GM23338 (cell line): ENCODE measurements at regions not wholly inside any gene's neighbourhood (a gene's known extent, or its start where the extent isn't known, plus 50 kb on each side); places are given as distances from the start of the nearest gene placed in this dataset.

Source experiments
- CREB1 ChIP-seq: fragments of 250-450 bp; sonication (Bioruptor Pico); IDR thresholded peaks from 2 replicates; pipeline ENCODE4 v1.5.0; 2020; ENCODE audit warnings: low read depth, mild to moderate bottlenecking, moderate library complexity
- EZH2 ChIP-seq: fragments of 200-600 bp; sonication (generic); IDR thresholded peaks from one replicate; pipeline ENCODE4 v1.8.0; 2017; ENCODE audit warnings: antibody characterized with exemption, mild to moderate bottlenecking, low read depth; ENCODE audit not compliant: unreplicated experiment
- NANOG ChIP-seq: IDR thresholded peaks from 2 replicates; pipeline ENCODE4 v1.6.1; 2016; ENCODE audit warnings: antibody characterized with exemption, borderline replicate concordance
- POLR2AphosphoS5 ChIP-seq: IDR thresholded peaks from 2 replicates; pipeline ENCODE4 v1.6.1; 2016; ENCODE audit warnings: antibody characterized with exemption, low read depth
- ZNF114 ChIP-seq: fragments of 250-450 bp; sonication (Bioruptor Pico); IDR thresholded peaks from 2 replicates; pipeline ENCODE4 v1.5.0; 2020; ENCODE audit warnings: mild to moderate bottlenecking, moderate library complexity
- ZNF331 ChIP-seq: fragments of 250-450 bp; sonication (Bioruptor Pico); IDR thresholded peaks from 2 replicates; pipeline ENCODE4 v1.5.0; 2020; ENCODE audit warnings: low read depth, mild to moderate bottlenecking, moderate library complexity
- TF ChIP-seq, protein P1 (sequence below): fragments of 250-450 bp; sonication (Bioruptor Pico); IDR thresholded peaks from 2 replicates; pipeline ENCODE4 v1.5.0; 2020; ENCODE audit warnings: mild to moderate bottlenecking, moderate library complexity
- TF ChIP-seq, protein P2 (sequence below), 2 experiments: fragments of 200-600 bp in 1 of 2; sonication (generic) in 1 of 2; conservative IDR thresholded peaks; 2 replicates each; pipeline versions ENCODE4 v1.5.1 to v1.6.1; 2016 to 2017; ENCODE audit warnings: antibody characterized with exemption in 2 of 2, low read depth in 2 of 2, mild to moderate bottlenecking in 2 of 2, moderate library complexity in 1 of 2
- TF ChIP-seq, protein P3 (sequence below): IDR thresholded peaks from 2 replicates; pipeline ENCODE4 v1.6.1; 2016; ENCODE audit warnings: antibody characterized with exemption

- TF ChIP-seq, protein P1, sequence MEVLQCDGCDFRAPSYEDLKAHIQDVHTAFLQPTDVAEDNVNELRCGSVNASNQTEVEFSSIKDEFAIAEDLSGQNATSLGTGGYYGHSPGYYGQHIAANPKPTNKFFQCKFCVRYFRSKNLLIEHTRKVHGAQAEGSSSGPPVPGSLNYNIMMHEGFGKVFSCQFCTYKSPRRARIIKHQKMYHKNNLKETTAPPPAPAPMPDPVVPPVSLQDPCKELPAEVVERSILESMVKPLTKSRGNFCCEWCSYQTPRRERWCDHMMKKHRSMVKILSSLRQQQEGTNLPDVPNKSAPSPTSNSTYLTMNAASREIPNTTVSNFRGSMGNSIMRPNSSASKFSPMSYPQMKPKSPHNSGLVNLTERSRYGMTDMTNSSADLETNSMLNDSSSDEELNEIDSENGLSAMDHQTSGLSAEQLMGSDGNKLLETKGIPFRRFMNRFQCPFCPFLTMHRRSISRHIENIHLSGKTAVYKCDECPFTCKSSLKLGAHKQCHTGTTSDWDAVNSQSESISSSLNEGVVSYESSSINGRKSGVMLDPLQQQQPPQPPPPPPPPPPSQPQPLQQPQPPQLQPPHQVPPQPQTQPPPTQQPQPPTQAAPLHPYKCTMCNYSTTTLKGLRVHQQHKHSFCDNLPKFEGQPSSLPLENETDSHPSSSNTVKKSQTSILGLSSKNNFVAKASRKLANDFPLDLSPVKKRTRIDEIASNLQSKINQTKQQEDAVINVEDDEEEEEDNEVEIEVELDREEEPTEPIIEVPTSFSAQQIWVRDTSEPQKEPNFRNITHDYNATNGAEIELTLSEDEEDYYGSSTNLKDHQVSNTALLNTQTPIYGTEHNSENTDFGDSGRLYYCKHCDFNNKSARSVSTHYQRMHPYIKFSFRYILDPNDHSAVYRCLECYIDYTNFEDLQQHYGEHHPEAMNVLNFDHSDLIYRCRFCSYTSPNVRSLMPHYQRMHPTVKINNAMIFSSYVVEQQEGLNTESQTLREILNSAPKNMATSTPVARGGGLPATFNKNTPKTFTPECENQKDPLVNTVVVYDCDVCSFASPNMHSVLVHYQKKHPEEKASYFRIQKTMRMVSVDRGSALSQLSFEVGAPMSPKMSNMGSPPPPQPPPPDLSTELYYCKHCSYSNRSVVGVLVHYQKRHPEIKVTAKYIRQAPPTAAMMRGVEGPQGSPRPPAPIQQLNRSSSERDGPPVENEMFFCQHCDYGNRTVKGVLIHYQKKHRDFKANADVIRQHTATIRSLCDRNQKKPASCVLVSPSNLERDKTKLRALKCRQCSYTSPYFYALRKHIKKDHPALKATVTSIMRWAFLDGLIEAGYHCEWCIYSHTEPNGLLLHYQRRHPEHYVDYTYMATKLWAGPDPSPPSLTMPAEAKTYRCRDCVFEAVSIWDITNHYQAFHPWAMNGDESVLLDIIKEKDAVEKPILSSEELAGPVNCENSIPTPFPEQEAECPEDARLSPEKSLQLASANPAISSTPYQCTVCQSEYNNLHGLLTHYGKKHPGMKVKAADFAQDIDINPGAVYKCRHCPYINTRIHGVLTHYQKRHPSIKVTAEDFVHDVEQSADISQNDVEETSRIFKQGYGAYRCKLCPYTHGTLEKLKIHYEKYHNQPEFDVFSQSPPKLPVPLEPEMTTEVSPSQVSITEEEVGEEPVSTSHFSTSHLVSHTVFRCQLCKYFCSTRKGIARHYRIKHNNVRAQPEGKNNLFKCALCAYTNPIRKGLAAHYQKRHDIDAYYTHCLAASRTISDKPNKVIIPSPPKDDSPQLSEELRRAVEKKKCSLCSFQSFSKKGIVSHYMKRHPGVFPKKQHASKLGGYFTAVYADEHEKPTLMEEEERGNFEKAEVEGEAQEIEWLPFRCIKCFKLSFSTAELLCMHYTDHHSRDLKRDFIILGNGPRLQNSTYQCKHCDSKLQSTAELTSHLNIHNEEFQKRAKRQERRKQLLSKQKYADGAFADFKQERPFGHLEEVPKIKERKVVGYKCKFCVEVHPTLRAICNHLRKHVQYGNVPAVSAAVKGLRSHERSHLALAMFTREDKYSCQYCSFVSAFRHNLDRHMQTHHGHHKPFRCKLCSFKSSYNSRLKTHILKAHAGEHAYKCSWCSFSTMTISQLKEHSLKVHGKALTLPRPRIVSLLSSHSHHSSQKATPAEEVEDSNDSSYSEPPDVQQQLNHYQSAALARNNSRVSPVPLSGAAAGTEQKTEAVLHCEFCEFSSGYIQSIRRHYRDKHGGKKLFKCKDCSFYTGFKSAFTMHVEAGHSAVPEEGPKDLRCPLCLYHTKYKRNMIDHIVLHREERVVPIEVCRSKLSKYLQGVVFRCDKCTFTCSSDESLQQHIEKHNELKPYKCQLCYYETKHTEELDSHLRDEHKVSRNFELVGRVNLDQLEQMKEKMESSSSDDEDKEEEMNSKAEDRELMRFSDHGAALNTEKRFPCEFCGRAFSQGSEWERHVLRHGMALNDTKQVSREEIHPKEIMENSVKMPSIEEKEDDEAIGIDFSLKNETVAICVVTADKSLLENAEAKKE (CRISPR knock-in tag) = no peak
- TF ChIP-seq ZNF114 (CRISPR knock-in tag) = no peak
- no peak for TF ChIP-seq POLR2AphosphoS5
- TF ChIP-seq, protein P2, sequence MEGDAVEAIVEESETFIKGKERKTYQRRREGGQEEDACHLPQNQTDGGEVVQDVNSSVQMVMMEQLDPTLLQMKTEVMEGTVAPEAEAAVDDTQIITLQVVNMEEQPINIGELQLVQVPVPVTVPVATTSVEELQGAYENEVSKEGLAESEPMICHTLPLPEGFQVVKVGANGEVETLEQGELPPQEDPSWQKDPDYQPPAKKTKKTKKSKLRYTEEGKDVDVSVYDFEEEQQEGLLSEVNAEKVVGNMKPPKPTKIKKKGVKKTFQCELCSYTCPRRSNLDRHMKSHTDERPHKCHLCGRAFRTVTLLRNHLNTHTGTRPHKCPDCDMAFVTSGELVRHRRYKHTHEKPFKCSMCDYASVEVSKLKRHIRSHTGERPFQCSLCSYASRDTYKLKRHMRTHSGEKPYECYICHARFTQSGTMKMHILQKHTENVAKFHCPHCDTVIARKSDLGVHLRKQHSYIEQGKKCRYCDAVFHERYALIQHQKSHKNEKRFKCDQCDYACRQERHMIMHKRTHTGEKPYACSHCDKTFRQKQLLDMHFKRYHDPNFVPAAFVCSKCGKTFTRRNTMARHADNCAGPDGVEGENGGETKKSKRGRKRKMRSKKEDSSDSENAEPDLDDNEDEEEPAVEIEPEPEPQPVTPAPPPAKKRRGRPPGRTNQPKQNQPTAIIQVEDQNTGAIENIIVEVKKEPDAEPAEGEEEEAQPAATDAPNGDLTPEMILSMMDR (conservative IDR thresholded peaks at IDR 0.05; ENCODE audit: low read depth in 2 of 2) = no peak
- TF ChIP-seq ZNF331 = no peak
- TF ChIP-seq CREB1 = no peak
- no peak for TF ChIP-seq NANOG
- no peak for TF ChIP-seq EZH2
- TF ChIP-seq, protein P3, sequence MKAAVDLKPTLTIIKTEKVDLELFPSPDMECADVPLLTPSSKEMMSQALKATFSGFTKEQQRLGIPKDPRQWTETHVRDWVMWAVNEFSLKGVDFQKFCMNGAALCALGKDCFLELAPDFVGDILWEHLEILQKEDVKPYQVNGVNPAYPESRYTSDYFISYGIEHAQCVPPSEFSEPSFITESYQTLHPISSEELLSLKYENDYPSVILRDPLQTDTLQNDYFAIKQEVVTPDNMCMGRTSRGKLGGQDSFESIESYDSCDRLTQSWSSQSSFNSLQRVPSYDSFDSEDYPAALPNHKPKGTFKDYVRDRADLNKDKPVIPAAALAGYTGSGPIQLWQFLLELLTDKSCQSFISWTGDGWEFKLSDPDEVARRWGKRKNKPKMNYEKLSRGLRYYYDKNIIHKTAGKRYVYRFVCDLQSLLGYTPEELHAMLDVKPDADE = no peak
Measured at GRCh38 chr6:163816441-163816840, 401.9 kb downstream of the QKI start (continued).
